ENCODE measurements at regions not wholly inside any gene's neighbourhood (a gene's known extent, or its start where the extent isn't known, plus 50 kb on each side); places are given as distances from the start of the nearest gene placed in this dataset.
A peak's percentile ranks its signal among the peaks of the same experiment; 100 is the strongest.
"Not testable (repeated sequence)": the region's sequence is repeated elsewhere in the genome, so short reads cannot be mapped to it uniquely, and the experiment has no call there.

DNA sequence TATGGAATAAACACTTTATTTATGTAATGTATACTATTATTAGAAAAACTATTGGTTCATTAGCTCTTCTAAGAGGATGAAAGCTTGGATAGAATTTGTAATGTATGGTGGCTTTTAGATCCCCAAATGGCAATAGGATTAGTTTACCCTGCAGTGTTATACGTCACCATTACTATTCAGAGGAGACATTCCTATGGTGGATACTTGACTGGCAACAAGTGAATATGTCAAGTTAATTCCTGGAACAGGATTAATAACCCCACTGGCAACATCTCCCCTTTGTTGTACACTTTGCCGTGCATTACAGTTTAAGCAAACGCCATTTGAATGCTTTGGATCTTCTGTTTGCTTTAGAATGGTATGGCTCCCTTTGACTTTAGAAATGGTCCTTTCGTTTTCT lies 420.3 kb downstream of the FAM47B start:
- no peaks in the 10 kb centered on the region for H3K9me3 Mint-ChIP-seq (ENCODE audit: unreplicated experiment)
- H3K4me1 Mint-ChIP-seq (ENCODE audit: low read depth, unreplicated experiment): no peaks in the 10 kb centered on the region
- no peaks in the 10 kb centered on the region for H3K27me3 Mint-ChIP-seq (ENCODE audit: unreplicated experiment)
- TF ChIP-seq, protein P1, sequence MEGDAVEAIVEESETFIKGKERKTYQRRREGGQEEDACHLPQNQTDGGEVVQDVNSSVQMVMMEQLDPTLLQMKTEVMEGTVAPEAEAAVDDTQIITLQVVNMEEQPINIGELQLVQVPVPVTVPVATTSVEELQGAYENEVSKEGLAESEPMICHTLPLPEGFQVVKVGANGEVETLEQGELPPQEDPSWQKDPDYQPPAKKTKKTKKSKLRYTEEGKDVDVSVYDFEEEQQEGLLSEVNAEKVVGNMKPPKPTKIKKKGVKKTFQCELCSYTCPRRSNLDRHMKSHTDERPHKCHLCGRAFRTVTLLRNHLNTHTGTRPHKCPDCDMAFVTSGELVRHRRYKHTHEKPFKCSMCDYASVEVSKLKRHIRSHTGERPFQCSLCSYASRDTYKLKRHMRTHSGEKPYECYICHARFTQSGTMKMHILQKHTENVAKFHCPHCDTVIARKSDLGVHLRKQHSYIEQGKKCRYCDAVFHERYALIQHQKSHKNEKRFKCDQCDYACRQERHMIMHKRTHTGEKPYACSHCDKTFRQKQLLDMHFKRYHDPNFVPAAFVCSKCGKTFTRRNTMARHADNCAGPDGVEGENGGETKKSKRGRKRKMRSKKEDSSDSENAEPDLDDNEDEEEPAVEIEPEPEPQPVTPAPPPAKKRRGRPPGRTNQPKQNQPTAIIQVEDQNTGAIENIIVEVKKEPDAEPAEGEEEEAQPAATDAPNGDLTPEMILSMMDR (IDR thresholded peaks at IDR 0.05; ENCODE audit: partially characterized antibody, unreplicated experiment): no peak
- H3K27ac Mint-ChIP-seq (ENCODE audit: unreplicated experiment): no peak overlapping the region
- no peak for DNase-seq
- no peaks in the 10 kb centered on the region for H3K36me3 Mint-ChIP-seq (ENCODE audit: unreplicated experiment)
- H3K4me3 Mint-ChIP-seq (ENCODE audit: unreplicated experiment): no peak overlapping the region

DNA sequence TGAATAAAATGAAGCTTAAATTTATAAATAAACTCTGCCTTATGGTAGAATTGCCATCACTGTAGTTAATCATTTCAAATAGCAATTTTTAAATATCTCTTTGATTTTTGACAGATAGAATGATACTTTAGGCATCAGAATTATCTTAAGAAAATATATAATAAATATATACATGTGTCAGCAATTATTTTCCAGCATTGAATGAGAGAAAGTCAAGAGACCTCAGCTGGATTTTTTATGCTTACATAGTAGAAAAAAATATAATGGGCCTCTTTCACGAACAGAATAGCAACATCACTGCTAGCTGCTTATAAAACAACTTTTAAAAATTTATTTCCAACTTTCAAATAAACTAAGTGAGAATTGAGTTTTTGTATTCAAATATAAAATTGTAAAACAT lies 424.0 kb upstream of the MAGEB16 start:
- TF ChIP-seq, protein P1 (IDR thresholded peaks at IDR 0.05; ENCODE audit: partially characterized antibody, unreplicated experiment): no peak
- Mint-ChIP-seq H3K4me3 (ENCODE audit: unreplicated experiment) (no peak overlapping the region), H3K9me3 (ENCODE audit: unreplicated experiment) (no peaks in the 10 kb centered on the region), H3K27ac (ENCODE audit: unreplicated experiment) (no peak overlapping the region), H3K4me1 (ENCODE audit: low read depth, unreplicated experiment) (no peaks in the 10 kb centered on the region), H3K27me3 (ENCODE audit: unreplicated experiment) (no peaks in the 10 kb centered on the region), H3K36me3 (ENCODE audit: unreplicated experiment) (no peaks in the 10 kb centered on the region)
- no peak for DNase-seq

DNA sequence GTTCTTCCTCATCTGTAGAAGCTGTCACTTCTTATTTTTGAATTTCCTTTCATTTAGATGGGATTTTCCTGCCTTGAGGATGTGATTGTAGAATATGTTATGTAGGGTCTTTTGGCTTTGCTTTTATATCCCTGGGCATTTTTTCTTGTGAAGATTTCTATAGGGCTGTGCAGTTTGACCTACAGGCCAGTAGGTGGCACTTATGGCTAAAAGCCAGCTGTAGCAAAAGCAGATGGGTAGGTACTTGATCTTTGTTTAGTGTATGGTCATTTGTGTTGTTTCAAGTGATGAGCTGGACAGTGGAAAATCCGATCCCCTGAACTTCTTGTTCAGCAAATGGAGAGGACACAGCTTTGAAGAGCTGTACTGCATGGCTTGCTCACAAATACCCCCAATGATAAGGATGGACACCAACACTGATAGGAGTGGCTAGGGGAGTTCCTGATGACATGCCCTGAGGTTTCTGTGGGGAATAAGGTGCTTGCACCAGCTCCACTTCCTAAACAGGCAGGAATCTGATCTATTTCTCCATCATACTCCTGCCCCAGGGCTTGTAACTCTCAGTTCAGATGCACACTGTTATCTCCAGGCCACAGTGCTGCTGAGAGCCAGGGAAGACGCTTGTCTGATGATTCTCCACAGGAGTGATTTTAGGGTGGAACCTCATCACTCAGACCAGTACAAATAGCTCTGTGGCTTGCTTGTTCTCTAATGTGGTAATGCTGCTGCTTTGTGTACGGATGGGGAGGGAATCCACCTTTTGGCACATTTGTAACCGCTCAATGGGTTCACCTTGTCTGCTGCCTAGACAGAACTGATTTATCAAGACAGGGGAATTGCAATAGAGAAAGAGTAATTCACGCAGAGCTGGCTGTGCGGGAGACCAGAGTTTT lies 417.1 kb upstream of the MAGEB16 start:
- H3K9me3 Mint-ChIP-seq (ENCODE audit: unreplicated experiment): no peaks in the 10 kb centered on the region
- no peak overlapping the region for H3K27ac Mint-ChIP-seq (ENCODE audit: unreplicated experiment)
- no peak for DNase-seq

DNA sequence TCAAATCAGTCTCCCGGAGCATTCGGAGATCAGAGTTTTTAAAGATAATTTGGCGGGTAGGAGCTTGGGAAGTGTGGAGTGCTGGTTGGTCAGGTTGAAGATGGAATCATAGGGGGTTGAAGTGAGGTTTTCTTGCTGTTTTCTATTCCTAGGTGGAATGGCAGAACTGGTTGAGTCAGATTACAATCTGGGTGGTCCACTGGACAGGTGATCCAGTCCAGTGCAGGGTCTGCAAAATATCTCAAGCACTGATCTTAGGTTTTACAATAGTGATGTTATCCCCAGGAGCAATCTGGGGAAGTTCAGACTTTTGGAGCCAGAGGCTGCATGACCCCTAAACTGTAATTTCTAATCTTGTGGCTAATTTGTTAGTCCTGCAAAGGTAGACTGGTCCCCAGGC lies 416.4 kb upstream of the MAGEB16 start:
- not testable (repeated sequence) for DNase-seq; H3K36me3 Mint-ChIP-seq (ENCODE audit: unreplicated experiment); H3K9me3 Mint-ChIP-seq (ENCODE audit: unreplicated experiment); H3K4me3 Mint-ChIP-seq (ENCODE audit: unreplicated experiment); H3K27ac Mint-ChIP-seq (ENCODE audit: unreplicated experiment); H3K4me1 Mint-ChIP-seq (ENCODE audit: low read depth, unreplicated experiment); H3K27me3 Mint-ChIP-seq (ENCODE audit: unreplicated experiment)

More for the DNA sequence above, 417.1 kb upstream of the MAGEB16 start:
- H3K4me1 Mint-ChIP-seq (ENCODE audit: low read depth, unreplicated experiment): no peaks in the 10 kb centered on the region
- no peaks in the 10 kb centered on the region for H3K36me3 Mint-ChIP-seq (ENCODE audit: unreplicated experiment)
- TF ChIP-seq, protein P1 (IDR thresholded peaks at IDR 0.05; ENCODE audit: partially characterized antibody, unreplicated experiment): peak; percentile 61
- H3K4me3 Mint-ChIP-seq (ENCODE audit: unreplicated experiment): no peak overlapping the region
- no peaks in the 10 kb centered on the region for H3K27me3 Mint-ChIP-seq (ENCODE audit: unreplicated experiment)

DNA sequence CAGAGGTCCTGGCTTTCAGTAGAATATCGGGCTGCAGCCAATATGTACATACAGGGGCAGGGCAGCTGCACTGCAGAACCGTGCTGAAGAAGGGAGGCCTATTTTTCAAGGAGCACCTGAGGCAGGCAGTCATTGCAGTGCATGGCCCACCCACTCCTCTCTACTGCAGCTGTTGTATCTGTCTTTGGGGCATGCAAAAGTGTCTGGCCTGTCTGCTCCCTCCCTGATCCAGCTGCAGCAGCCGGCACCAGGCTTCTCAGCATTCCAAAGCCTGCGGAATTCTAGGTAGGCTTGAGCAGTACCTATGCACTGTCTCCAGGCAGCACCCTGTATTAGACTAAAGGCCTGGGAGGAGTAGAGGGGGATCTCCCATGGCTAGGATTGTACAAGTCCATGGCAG lies 415.2 kb upstream of the MAGEB16 start:
- no peak overlapping the region for H3K4me3 Mint-ChIP-seq (ENCODE audit: unreplicated experiment)
- DNase-seq: no peak
- H3K36me3 Mint-ChIP-seq (ENCODE audit: unreplicated experiment): no peaks in the 10 kb centered on the region
- TF ChIP-seq, protein P1 (IDR thresholded peaks at IDR 0.05; ENCODE audit: partially characterized antibody, unreplicated experiment): no peak
- H3K4me1 Mint-ChIP-seq (ENCODE audit: low read depth, unreplicated experiment): no peaks in the 10 kb centered on the region
- no peak overlapping the region for H3K27ac Mint-ChIP-seq (ENCODE audit: unreplicated experiment)
- H3K27me3 Mint-ChIP-seq (ENCODE audit: unreplicated experiment): no peaks in the 10 kb centered on the region
- H3K9me3 Mint-ChIP-seq (ENCODE audit: unreplicated experiment): no peaks in the 10 kb centered on the region

All from glutamatergic neuron (in vitro differentiated cells).